ENCODE measurements at regions not wholly inside any gene's neighbourhood (a gene's known extent, or its start where the extent isn't known, plus 50 kb on each side); places are given as distances from the start of the nearest gene placed in this dataset.

- no peak overlapping the region for H3K4me3 ChIP-seq (ENCODE audit: control insufficient read depth, low read depth, low read length)
- no peak for DNase-seq (ENCODE audit: low read depth)
- no peak for TF ChIP-seq CTCF (IDR thresholded peaks at IDR 0.05; ENCODE audit: control insufficient read depth, insufficient read depth, low read depth, low read length, missing control alignments)
Measured at GRCh38 chr18:73952296-73952946, 195.2 kb downstream of the FBXO15 start.

GRCh38 chr18:73950116-73950700, 197.4 kb downstream of the FBXO15 start:
- no peak for DNase-seq (ENCODE audit: low read depth)
- no peak for TF ChIP-seq CTCF (IDR thresholded peaks at IDR 0.05; ENCODE audit: control insufficient read depth, insufficient read depth, low read depth, low read length, missing control alignments)

GRCh38 chr18:73948497-73948896, 199.1 kb downstream of the FBXO15 start:
- DNase-seq (ENCODE audit: low read depth), result no peak
- no peak overlapping the region for H3K4me3 ChIP-seq (ENCODE audit: control insufficient read depth, low read depth, low read length)
- no peak for TF ChIP-seq CTCF (IDR thresholded peaks at IDR 0.05; ENCODE audit: control insufficient read depth, insufficient read depth, low read depth, low read length, missing control alignments)

More at GRCh38 chr18:73950116-73950700, 197.4 kb downstream of the FBXO15 start:
- no peak overlapping the region for H3K4me3 ChIP-seq (ENCODE audit: control insufficient read depth, low read depth, low read length)

- H3K4me3 ChIP-seq (ENCODE audit: control insufficient read depth, low read depth, low read length), result no peak overlapping the region
- TF ChIP-seq CTCF (IDR thresholded peaks at IDR 0.05; ENCODE audit: control insufficient read depth, insufficient read depth, low read depth, low read length, missing control alignments), result no peak
- DNase-seq (ENCODE audit: low read depth), result no peak
Measured at GRCh38 chr18:73948084-73948483, 199.6 kb downstream of the FBXO15 start.

- TF ChIP-seq CTCF (IDR thresholded peaks at IDR 0.05; ENCODE audit: control insufficient read depth, insufficient read depth, low read depth, low read length, missing control alignments), result no peak
- H3K4me3 ChIP-seq (ENCODE audit: control insufficient read depth, low read depth, low read length), result no peak overlapping the region
- no peak for DNase-seq (ENCODE audit: low read depth)
Measured at GRCh38 chr18:73947180-73947921, 200.3 kb downstream of the FBXO15 start.

- no peak for TF ChIP-seq CTCF (IDR thresholded peaks at IDR 0.05; ENCODE audit: control insufficient read depth, insufficient read depth, low read depth, low read length, missing control alignments)
- no peak overlapping the region for H3K4me3 ChIP-seq (ENCODE audit: control insufficient read depth, low read depth, low read length)
- DNase-seq (ENCODE audit: low read depth), result no peak
Measured at GRCh38 chr18:73945130-73945792, 202.4 kb downstream of the FBXO15 start.

All from AG09309 (cell line).